ENCODE measurements at regions not wholly inside any gene's neighbourhood (a gene's known extent, or its start where the extent isn't known, plus 50 kb on each side); places are given as distances from the start of the nearest gene placed in this dataset.

- DNase-seq, result no peak
Measured at GRCh38 chr5:118778941-118779340, 209.4 kb downstream of the DTWD2 start.

DNA sequence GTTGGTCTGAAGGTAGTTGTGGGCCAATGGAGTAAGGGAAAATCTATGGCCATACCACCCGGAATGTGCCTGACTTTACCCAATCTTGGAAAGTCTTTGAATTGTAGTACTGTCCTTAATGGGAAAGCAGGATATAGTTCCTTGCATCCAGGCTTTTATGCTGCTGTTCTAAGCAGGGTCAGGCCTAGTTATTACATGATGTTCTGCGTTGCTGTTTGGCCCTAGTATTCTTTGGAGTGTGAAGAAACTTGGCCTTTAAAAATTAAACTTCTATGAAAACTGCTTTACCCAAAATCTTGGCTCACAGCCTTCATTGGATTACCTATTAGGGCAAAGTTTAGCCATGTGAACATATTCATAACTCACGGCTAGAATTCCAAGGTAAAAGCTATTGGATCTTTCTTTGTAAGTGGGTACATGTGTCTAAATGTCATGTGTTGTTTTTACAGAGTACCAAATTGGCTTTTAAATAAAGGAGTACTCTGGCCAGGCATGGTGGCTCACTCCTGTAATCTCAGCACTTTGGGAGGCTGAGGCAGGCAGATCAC lies 211.1 kb downstream of the DTWD2 start:
- DNase-seq, result no peak

- no peak for DNase-seq
Measured at GRCh38 chr5:118776755-118777154, 211.6 kb downstream of the DTWD2 start.

DNA sequence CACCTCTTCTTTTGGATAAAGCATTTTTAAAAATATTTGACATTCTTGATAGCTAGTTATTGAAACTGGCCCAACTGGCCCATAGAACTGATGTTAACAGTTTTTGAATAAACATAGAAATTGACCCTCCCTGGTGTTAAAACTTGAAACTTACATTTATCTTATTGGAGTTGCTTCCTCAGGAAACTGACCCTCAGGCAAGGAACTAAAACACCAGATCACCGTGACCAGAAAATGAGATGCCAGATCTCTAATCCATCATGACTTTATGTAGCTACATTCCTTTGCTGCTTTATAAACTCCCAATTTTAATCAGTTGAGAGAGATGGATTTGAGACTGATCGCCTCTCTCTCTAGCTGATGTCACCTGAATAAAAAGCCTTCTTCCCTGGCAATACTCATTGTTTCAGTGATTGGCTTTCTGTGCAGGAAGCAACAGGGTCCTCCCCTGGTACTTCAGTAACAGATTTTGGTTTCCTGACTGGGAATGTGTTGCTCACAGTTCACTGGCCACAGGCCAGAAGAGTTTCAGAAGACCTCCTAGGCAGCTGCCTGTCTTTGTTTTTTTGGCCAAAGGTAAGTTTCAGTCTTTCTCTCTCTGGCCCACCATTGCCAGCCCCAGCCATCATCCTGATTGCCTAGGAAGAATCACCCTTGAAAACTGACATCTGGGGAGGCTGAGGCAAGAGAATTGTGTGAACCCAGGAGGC lies 212.4 kb downstream of the DTWD2 start:
- no peak for DNase-seq

DNA sequence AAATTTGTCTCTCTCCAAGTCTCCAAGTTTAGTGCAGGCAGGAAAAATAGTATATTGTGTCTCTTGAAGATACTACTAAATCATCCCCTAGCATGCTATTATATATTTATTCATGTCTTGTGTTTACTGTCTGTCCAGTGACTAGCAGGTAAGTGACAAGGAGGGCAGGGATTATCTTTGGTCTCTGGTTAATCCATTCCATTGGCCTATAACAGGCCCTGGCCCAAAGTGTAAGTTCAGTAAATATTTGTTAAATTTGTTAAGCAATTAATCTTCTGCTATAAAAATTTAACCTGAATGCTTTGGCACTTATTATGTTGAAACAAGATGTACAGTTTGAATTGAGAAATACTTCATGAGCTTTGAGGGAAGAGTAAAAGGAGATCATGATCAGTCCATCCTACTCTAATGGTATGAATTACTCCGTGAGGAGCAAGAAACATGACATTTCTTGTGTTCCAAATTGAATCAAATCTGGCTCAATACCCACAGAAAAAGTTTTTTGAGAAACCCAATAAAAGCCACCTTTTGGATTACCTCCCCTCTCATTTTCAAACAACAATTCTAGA lies 219.7 kb downstream of the DTWD2 start:
- DNase-seq, result no peak

- DNase-seq, result no peak
Measured at GRCh38 chr5:118762291-118762690, 226.1 kb downstream of the DTWD2 start.

DNA sequence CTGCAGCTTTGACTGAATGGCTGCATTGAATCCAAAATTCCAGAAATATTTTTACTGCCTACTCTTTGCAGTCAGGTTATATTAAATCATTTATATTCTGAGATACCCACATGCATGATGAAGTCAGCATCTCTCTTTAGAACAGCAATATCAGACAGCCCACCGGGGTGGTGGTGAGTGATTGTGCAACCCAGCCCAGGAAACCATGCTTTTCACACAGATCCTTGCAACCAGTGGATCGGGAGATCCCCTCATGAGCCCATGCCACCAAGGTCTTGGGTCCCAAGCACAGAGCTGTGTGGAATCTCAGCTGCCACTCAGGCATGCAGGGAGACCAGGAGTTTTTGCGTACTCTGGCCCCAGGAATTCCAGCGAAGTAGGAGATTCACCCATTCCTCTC lies 226.5 kb downstream of the DTWD2 start:
- DNase-seq, result no peak

- no peak for DNase-seq
Measured at GRCh38 chr5:118752969-118753368, 235.4 kb downstream of the DTWD2 start.

DNA sequence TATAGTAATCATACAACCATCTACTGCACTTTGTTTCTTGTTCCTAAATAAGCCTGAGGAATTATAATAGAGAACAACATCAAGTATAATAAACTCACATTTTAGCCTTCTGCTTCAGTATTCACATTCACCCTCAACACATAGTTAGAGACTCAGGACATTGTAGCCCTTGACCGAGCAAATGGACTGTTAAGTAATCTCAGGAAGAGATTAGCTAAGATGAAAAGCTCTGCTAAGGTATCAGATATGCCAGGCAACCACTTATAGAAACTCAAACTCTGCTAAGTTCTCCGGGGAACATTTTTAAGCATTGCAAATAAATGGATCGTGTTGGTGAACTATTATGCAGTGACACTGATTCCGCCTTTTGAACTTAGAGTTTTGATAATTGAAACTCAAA lies 252.0 kb downstream of the DTWD2 start:
- DNase-seq, result no peak

DNA sequence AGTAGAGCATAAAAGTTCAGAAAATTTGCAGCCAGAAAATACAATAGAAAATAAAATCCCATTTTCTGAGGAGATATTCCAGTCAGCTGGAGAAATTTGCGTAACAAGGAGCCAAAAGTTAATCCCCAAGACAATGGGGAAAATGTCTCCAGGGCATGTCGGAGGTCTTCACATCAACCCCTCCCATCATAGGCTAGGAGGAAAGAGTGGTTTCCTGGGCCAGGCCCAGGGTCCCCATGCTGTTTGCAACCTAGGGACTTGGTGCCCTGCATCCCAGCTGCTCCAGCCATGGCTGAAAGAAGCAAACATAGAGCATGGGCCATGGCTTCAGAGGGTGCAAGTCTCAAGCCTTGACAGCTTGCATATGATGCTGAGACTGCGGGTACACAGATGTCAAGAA lies 255.0 kb downstream of the DTWD2 start:
- DNase-seq, result no peak

GRCh38 chr5:118728191-118728590 lies 260.2 kb downstream of the DTWD2 start:
- DNase-seq, result no peak

DNA sequence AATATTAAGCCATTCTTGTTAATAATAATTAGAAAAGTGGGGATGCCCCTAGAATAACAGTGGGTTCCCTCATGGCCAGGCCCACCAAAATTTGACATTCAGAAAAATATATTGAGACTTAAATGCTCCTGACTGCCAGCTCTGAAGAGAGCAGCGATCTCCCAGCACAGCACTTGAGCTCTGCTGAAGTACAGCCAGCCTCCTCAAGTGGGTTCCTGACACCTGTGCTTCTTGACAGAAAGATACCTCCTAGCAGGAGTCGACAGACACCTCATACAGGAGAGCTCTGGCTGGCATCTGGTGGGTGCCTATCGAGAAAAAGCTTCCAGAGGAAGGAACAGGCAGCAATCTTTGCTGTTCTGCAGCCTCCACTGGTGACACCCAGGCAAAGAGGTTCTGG lies 261.5 kb downstream of the DTWD2 start:
- no peak for DNase-seq

GRCh38 chr5:118723021-118723338 lies 265.4 kb downstream of the DTWD2 start:
- DNase-seq, result no peak

DNA sequence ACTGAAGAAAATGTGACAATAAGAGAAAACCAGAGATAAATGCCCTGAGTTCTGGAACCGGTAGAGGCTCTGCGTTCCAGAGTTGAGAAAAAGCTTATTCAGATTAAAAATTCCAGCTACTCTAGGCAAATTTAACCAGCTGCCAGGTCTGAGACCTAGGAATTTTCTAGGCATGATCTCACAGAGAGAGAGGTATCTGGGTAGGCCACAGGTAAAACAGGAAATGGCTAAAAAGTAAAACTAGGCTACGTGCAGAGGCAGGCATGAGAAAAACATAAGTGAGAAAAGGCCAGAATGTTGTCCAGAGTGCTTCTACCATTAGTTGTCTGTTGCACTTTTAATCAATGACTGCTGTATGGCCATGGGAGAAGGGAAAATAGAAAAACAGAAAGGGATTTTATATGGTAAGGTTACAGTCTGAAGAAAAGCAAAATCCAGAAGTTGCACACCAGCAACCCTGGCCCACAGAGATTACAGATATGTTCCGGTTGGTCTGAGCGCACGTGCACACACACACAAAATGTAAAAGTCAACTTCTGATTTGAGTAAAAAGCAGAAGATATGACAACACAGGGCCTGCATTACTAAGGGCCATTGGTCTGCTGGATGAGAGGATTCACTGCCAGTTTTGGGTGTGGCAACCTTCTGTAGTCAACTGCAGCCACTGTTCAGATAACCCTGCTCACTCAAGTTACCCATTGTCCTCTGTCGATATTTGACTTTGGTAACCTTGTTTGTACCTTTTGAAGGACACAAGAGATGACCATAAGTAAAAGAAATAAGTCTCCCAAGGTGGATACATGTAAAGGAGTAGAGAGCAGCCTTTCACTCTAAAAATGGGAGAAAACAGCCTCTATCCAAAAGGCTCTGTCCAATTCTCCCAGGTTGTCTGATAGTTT lies 266.0 kb downstream of the DTWD2 start:
- DNase-seq, result no peak

- no peak for DNase-seq
Measured at GRCh38 chr5:118711727-118712126, 276.6 kb downstream of the DTWD2 start.

DNA sequence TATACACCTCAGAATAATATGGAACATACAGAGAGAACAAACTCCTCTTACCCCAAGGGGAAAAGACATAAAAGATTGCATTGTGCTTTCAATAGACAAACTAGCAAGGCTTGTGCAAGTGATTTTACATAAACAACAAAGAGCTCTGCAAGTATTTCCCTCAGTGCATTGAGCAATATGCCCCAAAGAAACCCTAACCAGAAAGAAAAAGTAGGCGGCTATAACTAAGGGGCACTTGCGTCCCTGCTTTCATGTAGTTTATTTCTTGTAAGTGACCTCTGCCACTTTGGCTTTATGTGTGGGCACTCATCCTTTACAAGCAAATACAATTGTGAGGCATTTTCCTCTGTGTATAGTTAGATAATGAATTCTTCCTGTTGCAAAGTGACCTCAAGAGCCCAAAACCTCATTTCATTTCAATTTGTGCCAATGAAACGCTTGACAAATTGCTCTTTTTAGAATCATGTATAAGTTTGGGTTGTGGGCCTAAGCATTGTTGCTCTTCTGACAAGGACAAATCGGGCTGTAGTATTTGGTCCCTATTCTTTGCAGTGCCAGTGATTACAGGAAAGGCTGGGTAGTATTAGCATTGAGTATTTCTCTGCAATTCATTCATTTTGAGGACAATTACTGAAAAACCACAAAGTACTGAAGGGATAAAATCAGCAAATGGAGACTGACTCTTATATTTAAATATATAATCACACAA lies 282.2 kb downstream of the DTWD2 start:
- no peak for DNase-seq

- DNase-seq, result no peak
Measured at GRCh38 chr5:118703241-118703640, 285.1 kb downstream of the DTWD2 start.

GRCh38 chr5:118701791-118702190 lies 286.6 kb downstream of the DTWD2 start:
- no peak for DNase-seq

DNA sequence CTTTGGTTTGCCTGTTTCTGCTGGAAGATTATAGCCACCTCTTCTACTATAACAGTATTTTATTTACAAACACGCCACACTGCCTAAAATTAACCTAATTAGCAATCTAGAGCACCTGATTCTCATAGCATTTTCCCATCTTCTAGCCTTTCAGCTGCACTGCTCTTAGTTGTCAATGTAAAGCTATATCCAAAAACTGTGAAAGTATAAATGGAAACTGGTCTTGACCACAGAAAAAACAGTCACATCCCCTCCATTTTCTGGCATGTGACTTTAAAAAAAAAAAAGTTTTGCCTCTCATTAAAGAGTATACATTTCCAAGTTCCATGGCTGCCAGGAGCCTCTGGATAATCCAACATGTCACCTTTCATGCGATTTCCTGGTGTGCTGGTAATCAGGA lies 287.8 kb downstream of the DTWD2 start:
- no peak for DNase-seq

GRCh38 chr5:118698774-118699173 lies 289.6 kb downstream of the DTWD2 start:
- DNase-seq, result no peak

DNA sequence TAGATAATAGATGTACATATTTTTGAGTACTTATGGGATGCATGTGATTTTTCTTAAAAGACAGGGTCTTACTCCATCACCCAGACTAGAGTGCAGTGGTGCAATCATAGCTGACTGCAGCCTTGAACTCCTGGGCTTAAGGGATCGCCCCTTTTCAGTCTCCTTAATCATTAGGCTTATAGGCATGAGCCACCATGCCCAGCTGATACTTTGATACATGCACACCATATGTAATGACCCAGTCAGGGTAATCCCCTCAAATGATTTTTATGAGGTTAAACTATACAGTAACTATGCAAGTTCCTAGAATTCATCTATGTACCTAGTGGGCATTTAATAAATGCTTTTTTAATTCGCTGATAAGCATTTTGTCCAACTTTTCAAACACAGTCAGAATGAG lies 292.3 kb downstream of the DTWD2 start:
- no peak for DNase-seq

- no peak for DNase-seq
Measured at GRCh38 chr5:118692811-118693342, 295.5 kb downstream of the DTWD2 start.
